GM19239 (cell line): ENCODE measurements at regions not wholly inside any gene's neighbourhood (a gene's known extent, or its start where the extent isn't known, plus 50 kb on each side); places are given as distances from the start of the nearest gene placed in this dataset.
"Not testable (repeated sequence)": the region's sequence is repeated elsewhere in the genome, so short reads cannot be mapped to it uniquely, and the experiment has no call there.

ENCODE experiments used
- DNase-seq: peaks from one replicate; pipeline ENCODE4 v3.0.0; 2011; ENCODE audit warnings: low spot score; ENCODE audit not compliant: insufficient read length
- FAIRE-seq: peaks from 2 replicates; lab custom pipeline; 2011; peaks lifted over from hg19 to GRCh38; lab: Jason Lieb, UNC

- DNase-seq (no peak), FAIRE-seq (no peak)
Measured at GRCh38 chr6:134397676-134398075, 79.8 kb upstream of the SGK1 start.

GRCh38 chr6:134394905-134395304 lies 77.0 kb upstream of the SGK1 start:
- FAIRE-seq (no peak), DNase-seq (no peak)

GRCh38 chr6:134394208-134394607 lies 76.3 kb upstream of the SGK1 start:
- no peak for FAIRE-seq

GRCh38 chr6:134391205-134391604 lies 73.3 kb upstream of the SGK1 start:
- FAIRE-seq = no peak
- DNase-seq = no peak

More at GRCh38 chr6:134394208-134394607, 76.3 kb upstream of the SGK1 start:
- DNase-seq = no peak

GRCh38 chr6:134389658-134390057 lies 71.7 kb upstream of the SGK1 start:
- FAIRE-seq (no peak), DNase-seq (no peak)

- DNase-seq = no peak
- FAIRE-seq = no peak
Measured at GRCh38 chr6:134389129-134389528, 71.2 kb upstream of the SGK1 start.

GRCh38 chr6:134386482-134386881 lies 68.6 kb upstream of the SGK1 start:
- FAIRE-seq, DNase-seq: not testable (repeated sequence)

- DNase-seq (no peak), FAIRE-seq (no peak)
Measured at GRCh38 chr6:134381959-134382358, 64.0 kb upstream of the SGK1 start.

GRCh38 chr6:134379599-134379998 lies 61.7 kb upstream of the SGK1 start:
- no peak for FAIRE-seq
- no peak for DNase-seq

GRCh38 chr6:134379076-134379475 lies 61.2 kb upstream of the SGK1 start:
- no peak for DNase-seq
- FAIRE-seq = no peak

GRCh38 chr6:134378426-134378825 lies 60.5 kb upstream of the SGK1 start:
- no peak for DNase-seq
- no peak for FAIRE-seq

GRCh38 chr6:134376785-134377184 lies 58.9 kb upstream of the SGK1 start:
- FAIRE-seq = no peak
- no peak for DNase-seq

GRCh38 chr6:134375220-134375580 lies 57.3 kb upstream of the SGK1 start:
- FAIRE-seq (no peak), DNase-seq (no peak)

GRCh38 chr6:134374491-134375219 lies 56.7 kb upstream of the SGK1 start:
- FAIRE-seq = peak; percentile 33

GRCh38 chr6:134373993-134374392 lies 56.1 kb upstream of the SGK1 start:
- FAIRE-seq = peak; percentile 8
- no peak for DNase-seq

More at GRCh38 chr6:134374491-134375219, 56.7 kb upstream of the SGK1 start:
- no peak for DNase-seq

GRCh38 chr6:134373282-134373922 lies 55.5 kb upstream of the SGK1 start:
- FAIRE-seq = peak; percentile 84
- peak; percentile 29 for DNase-seq

GRCh38 chr6:134372603-134373281 lies 54.8 kb upstream of the SGK1 start:
- DNase-seq = no peak
- no peak for FAIRE-seq

- FAIRE-seq = no peak
Measured at GRCh38 chr6:134368670-134369069, 50.8 kb upstream of the SGK1 start.

More at GRCh38 chr6:134368670-134369069, 50.8 kb upstream of the SGK1 start:
- DNase-seq = no peak
